ENCODE measurements at regions not wholly inside any gene's neighbourhood (a gene's known extent, or its start where the extent isn't known, plus 50 kb on each side); places are given as distances from the start of the nearest gene placed in this dataset.

DNA sequence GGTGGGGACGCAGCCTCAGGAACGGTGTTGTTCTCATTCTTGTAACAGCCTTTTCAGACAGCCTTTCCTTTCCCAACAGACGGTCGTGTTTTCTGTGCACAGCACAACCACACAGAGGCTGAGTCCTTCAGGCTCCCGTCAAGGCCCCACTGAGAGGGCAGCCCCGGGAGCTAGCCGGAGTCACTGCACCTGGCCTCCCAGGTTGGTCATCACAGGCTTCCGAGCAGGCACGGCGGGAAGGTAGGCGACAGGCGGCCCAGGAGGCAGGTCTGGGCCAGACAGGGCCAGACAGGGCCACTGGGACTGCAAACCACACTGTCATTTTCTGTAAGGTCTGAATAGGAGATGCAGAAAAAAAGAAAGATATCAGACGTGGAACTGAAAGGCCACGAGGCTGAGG, 570.8 kb downstream of the GALR1 start:
- ATAC-seq (no peak), DNase-seq (no peak)
- Histone ChIP-seq H3K27me3 (no peaks in the 10 kb centered on the region), H3K27ac (no peak overlapping the region), H3K9me3 (peaks cover 0 to 21% of the 10 kb centered on the region in 2 donors), H3K4me3 (no peak overlapping the region), H3K4me1 (no peaks in the 10 kb centered on the region), H3K36me3 (no peaks in the 10 kb centered on the region)
- TF ChIP-seq, protein P1, sequence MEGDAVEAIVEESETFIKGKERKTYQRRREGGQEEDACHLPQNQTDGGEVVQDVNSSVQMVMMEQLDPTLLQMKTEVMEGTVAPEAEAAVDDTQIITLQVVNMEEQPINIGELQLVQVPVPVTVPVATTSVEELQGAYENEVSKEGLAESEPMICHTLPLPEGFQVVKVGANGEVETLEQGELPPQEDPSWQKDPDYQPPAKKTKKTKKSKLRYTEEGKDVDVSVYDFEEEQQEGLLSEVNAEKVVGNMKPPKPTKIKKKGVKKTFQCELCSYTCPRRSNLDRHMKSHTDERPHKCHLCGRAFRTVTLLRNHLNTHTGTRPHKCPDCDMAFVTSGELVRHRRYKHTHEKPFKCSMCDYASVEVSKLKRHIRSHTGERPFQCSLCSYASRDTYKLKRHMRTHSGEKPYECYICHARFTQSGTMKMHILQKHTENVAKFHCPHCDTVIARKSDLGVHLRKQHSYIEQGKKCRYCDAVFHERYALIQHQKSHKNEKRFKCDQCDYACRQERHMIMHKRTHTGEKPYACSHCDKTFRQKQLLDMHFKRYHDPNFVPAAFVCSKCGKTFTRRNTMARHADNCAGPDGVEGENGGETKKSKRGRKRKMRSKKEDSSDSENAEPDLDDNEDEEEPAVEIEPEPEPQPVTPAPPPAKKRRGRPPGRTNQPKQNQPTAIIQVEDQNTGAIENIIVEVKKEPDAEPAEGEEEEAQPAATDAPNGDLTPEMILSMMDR (IDR thresholded peaks at IDR 0.05) = no peak
- intact Hi-C loops (cut with DNase I) = no loop called here

DNA sequence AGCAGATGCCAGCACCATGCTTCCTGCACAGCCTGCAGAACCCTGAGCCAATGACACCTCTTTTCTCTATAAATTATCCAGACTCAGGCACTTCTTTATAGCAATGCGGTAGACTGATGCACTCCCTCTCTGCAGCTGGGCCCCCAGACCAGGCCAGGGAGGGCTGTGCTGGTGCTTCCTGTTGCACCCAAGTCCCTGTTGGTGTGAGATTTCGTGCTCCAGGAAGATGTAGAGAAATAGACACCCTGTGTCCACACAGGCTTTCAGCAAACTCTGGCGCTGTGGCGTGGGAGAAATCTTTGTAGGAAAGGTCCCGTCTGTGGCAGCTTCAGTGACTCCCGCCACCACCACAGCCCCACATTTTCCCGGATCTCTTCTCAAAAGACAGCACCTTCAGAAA, 572.2 kb downstream of the GALR1 start:
- no peaks in the 10 kb centered on the region for H3K4me1 ChIP-seq
- ATAC-seq (no peak), DNase-seq (no peak)
- H3K27me3 ChIP-seq = no peaks in the 10 kb centered on the region
- TF ChIP-seq, protein P1 (IDR thresholded peaks at IDR 0.05) = no peak
- intact Hi-C loops (cut with DNase I) = no loop called here
- H3K27ac ChIP-seq = no peak overlapping the region
- no peaks in the 10 kb centered on the region for H3K36me3 ChIP-seq
- H3K9me3 ChIP-seq = peaks cover 0 to 15% of the 10 kb centered on the region in 2 donors
- no peak overlapping the region for H3K4me3 ChIP-seq

DNA sequence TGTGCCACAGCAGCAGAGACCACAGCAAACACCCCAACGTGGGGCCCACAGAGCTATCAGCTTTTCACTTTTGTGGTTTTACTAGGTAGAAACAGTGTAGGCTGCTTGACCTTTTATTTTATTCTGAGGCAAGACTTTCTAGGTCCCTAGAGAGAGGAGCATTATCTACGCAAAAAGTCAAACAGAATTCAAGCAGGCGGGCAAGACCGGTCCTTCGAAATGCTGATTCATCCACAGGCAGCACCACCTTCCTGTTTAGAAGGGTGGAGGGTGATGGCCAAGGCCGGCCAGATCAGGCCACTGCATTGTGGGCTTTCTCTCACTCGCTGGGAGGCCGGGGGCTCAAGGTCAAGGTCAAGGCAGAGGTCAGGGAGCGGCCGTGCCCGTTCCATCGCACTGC, 573.0 kb downstream of the GALR1 start:
- Histone ChIP-seq H3K4me3 (no peak overlapping the region), H3K9me3 (peaks cover 0 to 15% of the 10 kb centered on the region in 2 donors), H3K4me1 (no peaks in the 10 kb centered on the region), H3K36me3 (no peaks in the 10 kb centered on the region), H3K27ac (no peak overlapping the region), H3K27me3 (no peaks in the 10 kb centered on the region)
- intact Hi-C loops (cut with DNase I) = no loop called here
- DNase-seq = no peak
- no peak for ATAC-seq
- TF ChIP-seq, protein P1 (IDR thresholded peaks at IDR 0.05) = no peak

DNA sequence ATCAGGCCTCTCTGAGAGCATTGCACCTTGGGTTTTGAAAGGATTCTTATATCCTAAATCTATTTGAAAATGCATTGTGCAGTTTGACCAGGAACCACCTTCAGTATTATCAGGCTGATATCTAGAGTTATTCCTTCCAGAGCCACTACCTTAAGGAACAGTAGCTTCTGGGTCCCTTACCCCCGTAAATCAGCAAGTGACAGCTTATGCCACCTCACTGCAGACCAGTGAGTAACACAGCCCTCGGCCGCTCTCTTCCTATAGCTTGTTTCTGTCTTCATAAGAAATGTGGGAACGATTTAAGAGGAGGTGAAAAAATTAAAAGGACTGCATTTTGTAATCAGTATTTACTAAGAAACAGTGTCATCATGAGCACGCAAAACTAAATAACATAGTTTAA, 584.2 kb downstream of the GALR1 start:
- no peak for ATAC-seq
- intact Hi-C loops (cut with DNase I) = no loop called here
- no peak for DNase-seq
- no peak overlapping the region for H3K27ac ChIP-seq
- H3K4me1 ChIP-seq = no peaks in the 10 kb centered on the region
- H3K27me3 ChIP-seq = no peaks in the 10 kb centered on the region
- TF ChIP-seq, protein P1 (IDR thresholded peaks at IDR 0.05) = no peak
- H3K4me3 ChIP-seq = no peak overlapping the region
- H3K9me3 ChIP-seq = no peaks in the 10 kb centered on the region
- H3K36me3 ChIP-seq = no peaks in the 10 kb centered on the region

DNA sequence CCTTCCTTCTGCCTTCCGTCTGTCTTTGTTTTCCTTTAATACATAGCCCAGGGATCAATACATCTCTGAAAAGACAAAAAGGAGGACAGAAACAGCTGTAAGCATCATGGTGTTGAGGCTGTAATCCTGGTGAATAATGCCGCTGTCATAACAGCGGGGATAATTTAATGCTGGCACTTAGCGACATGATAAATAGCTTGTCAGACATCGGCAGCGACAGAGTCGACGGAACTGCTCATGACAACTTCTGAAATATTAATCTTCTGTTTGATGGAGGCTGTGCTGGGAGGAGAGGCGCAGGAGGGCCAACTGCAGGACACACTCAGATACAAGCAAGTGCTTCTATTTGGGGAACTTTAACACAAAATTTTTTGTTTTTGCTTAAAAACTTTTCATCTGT, 602.2 kb downstream of the GALR1 start:
- peaks cover 0 to 14% of the 10 kb centered on the region in 2 donors for H3K27me3 ChIP-seq
- TF ChIP-seq, protein P1 (IDR thresholded peaks at IDR 0.05) = no peak
- ATAC-seq (no peak), DNase-seq (no peak)
- H3K4me3 ChIP-seq = no peak overlapping the region
- intact Hi-C loops (cut with DNase I) = no loop called here
- H3K4me1 ChIP-seq = no peaks in the 10 kb centered on the region
- H3K9me3 ChIP-seq = peaks cover 0 to 6% of the 10 kb centered on the region in 2 donors
- no peak overlapping the region for H3K27ac ChIP-seq
- H3K36me3 ChIP-seq = no peaks in the 10 kb centered on the region

All from left lung (tissue), 4 donors.